ES-I3 (cell line): ENCODE measurements at regions not wholly inside any gene's neighbourhood (a gene's known extent, or its start where the extent isn't known, plus 50 kb on each side); places are given as distances from the start of the nearest gene placed in this dataset.

Experiments
- H3K36me3 ChIP-seq: 2 replicates; pipeline ENCODE4 v1.6.1; 2013; ENCODE audit warnings: mild to moderate bottlenecking, low read length, control low read depth, moderate library complexity; ENCODE audit not compliant: insufficient read depth
- H3K4me1 ChIP-seq: 2 replicates; pipeline ENCODE4 v1.6.1; 2013; ENCODE audit warnings: mild to moderate bottlenecking, control low read depth, low read length; ENCODE audit not compliant: insufficient read depth
- H3K9ac ChIP-seq: 2 replicates; pipeline ENCODE4 v1.6.1; 2013; ENCODE audit warnings: low read depth, mild to moderate bottlenecking, low read length, moderate library complexity
- H3K9me3 ChIP-seq: 2 replicates; pipeline ENCODE4 v1.6.1; 2013; ENCODE audit warnings: mild to moderate bottlenecking, low read length, moderate library complexity; ENCODE audit not compliant: control insufficient read depth, insufficient read depth

DNA sequence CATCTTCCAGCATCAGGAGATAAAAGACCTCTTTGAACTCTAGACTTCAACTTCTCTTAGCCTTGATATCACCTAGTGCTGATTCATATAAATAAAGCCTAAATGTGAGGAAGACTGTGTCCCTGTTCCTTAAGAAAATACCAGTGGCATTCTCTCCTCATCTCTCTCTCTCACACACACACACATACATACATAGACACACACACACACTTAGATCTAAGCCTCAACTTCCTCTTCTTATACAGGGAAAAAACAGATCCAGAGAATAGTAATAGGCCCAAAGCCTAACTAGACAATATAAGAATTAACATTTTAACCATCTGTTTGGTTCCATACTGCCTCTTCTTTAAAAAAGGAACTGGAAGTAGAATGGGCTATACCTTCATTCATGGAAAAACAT is 195.3 kb upstream of the NR4A3 start:
- Histone ChIP-seq H3K36me3 (no peaks in the 10 kb centered on the region), H3K9me3 (no peaks in the 10 kb centered on the region), H3K9ac (no peak overlapping the region), H3K4me1 (no peaks in the 10 kb centered on the region; the same call in 1 of the 2 replicates)

GRCh38 chr9:99628285-99628684 is 193.4 kb upstream of the NR4A3 start:
- H3K4me1 ChIP-seq = no peaks in the 10 kb centered on the region; the same call in 1 of the 2 replicates
- H3K9me3 ChIP-seq = no peaks in the 10 kb centered on the region
- H3K36me3 ChIP-seq = no peaks in the 10 kb centered on the region
- H3K9ac ChIP-seq = no peak overlapping the region

- Histone ChIP-seq H3K9me3 (no peaks in the 10 kb centered on the region), H3K36me3 (no peaks in the 10 kb centered on the region), H3K9ac (no peak overlapping the region), H3K4me1 (no peaks in the 10 kb centered on the region; the same call in 1 of the 2 replicates)
Observed at GRCh38 chr9:99628849-99629620, 192.7 kb upstream of the NR4A3 start.

GRCh38 chr9:99632349-99633038 is 189.2 kb upstream of the NR4A3 start:
- H3K36me3 ChIP-seq = no peaks in the 10 kb centered on the region
- no peak overlapping the region for H3K9ac ChIP-seq
- H3K9me3 ChIP-seq = no peaks in the 10 kb centered on the region
- H3K4me1 ChIP-seq = no peaks in the 10 kb centered on the region; the same call in 1 of the 2 replicates

DNA sequence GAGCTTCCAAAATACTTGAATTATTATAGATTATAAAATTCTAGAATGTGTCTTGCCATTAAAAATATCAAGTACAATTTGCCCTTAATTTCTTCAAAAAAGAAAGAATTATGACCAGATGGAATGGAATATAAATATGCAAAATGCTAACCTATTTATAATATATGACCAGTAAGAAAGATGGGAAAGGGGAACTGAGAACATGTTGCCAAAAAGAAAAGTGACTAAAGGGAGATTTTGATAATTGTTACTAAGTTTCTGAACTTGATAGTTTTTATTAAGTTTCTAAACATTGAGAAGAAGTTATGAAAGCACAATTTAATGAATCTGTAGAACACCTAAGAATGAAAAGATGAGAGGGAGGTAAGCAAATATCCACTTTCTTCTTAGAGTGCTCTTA is 188.4 kb upstream of the NR4A3 start:
- Histone ChIP-seq H3K4me1 (no peaks in the 10 kb centered on the region; the same call in 1 of the 2 replicates), H3K36me3 (no peaks in the 10 kb centered on the region), H3K9me3 (no peaks in the 10 kb centered on the region), H3K9ac (no peak overlapping the region)

DNA sequence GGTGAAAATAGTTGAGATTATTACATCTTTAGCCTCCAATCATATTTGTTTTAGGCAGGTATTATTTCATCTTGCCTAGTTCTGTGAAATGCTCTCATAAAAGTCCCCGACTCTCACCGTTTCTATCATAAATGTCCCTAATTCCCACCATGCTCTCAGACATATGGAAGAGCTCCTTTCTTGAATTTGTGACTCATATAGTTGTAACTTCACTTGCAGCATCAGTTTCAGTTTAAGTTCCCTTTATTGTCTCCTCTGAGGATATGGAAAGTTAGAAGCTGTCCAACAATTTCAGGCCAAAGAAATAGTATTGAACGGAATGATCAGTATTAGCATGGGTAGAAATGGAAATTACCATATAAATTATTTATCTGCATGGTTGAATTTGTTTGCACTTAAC is 187.5 kb upstream of the NR4A3 start:
- H3K36me3 ChIP-seq = no peaks in the 10 kb centered on the region
- H3K9ac ChIP-seq = no peak overlapping the region
- no peaks in the 10 kb centered on the region for H3K9me3 ChIP-seq
- no peaks in the 10 kb centered on the region for H3K4me1 ChIP-seq

DNA sequence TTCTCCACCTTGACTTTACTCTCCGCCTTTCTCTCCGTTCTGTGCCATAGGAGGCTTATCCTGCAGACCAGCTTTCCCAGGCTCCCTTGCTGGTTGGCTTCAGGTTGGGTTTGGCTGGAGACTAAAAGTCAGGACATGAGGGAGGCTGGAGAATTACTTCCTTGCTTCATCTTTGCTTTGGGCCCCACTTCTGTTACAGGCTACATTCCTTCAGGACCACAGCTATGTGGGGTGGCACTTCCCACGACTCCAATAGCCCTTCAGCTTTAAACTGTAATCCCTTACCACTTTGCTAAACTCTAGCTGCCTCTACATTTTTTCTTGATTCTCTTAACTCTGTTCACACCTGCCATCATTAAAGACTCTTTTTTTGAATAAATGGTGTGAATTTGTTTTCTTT is 186.7 kb upstream of the NR4A3 start:
- no peak overlapping the region for H3K9ac ChIP-seq
- H3K4me1 ChIP-seq = no peaks in the 10 kb centered on the region
- no peaks in the 10 kb centered on the region for H3K9me3 ChIP-seq
- no peaks in the 10 kb centered on the region for H3K36me3 ChIP-seq

- Histone ChIP-seq H3K9me3 (no peaks in the 10 kb centered on the region), H3K9ac (no peak overlapping the region), H3K4me1 (no peaks in the 10 kb centered on the region), H3K36me3 (no peaks in the 10 kb centered on the region; the same call in 1 of the 2 replicates)
Observed at GRCh38 chr9:99637641-99638040, 184.0 kb upstream of the NR4A3 start.

DNA sequence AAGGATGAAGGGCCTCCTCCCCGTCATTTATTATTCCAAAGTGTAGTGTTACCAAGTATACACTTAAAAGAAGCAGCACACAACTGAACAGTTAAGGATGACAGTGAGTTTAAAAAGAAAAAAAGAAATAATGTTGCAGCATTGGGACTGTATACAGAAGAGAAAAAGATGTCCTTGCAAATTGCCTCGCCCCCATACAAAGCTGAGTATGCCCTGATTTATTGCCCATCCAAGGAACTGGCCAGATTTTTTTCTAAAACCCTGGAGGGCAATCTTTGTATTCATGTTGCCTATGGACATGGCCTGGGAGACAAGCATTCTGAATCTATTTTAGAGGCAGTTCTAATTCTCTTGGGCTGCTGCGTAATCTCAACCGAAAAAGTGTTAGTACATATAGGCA is 182.7 kb upstream of the NR4A3 start:
- Histone ChIP-seq H3K36me3 (no peaks in the 10 kb centered on the region; the same call in 1 of the 2 replicates), H3K9ac (no peak overlapping the region), H3K4me1 (no peaks in the 10 kb centered on the region), H3K9me3 (no peaks in the 10 kb centered on the region)

DNA sequence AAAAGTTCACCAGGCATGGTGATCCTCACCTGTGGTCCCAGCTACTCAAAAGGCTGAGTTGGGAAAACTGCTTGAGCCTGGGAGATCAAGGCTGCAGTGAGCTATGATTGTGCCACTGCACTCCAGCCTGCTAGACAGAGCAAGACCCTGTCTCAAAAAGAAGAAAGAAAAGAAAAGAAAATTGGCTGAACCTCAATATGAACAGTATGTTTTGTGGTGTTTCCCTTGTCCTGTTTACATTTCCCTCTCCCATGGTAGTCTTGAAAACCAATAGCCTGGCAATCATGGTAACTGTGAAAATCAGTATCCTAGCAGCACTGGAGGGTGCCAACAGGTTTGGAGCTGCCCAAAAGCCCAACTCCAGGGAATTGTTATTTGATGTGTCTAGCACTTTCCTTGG is 174.1 kb upstream of the NR4A3 start:
- no peak overlapping the region for H3K9ac ChIP-seq
- H3K4me1 ChIP-seq = no peaks in the 10 kb centered on the region
- no peaks in the 10 kb centered on the region for H3K36me3 ChIP-seq
- peaks cover 7% of the 10 kb centered on the region; the same call in 1 of the 2 replicates for H3K9me3 ChIP-seq

GRCh38 chr9:99650187-99650874 is 171.4 kb upstream of the NR4A3 start:
- H3K36me3 ChIP-seq = no peaks in the 10 kb centered on the region
- H3K9me3 ChIP-seq = peaks cover 7% of the 10 kb centered on the region; the same call in 1 of the 2 replicates
- H3K4me1 ChIP-seq = no peaks in the 10 kb centered on the region
- H3K9ac ChIP-seq = no peak overlapping the region

- Histone ChIP-seq H3K9ac (no peak overlapping the region), H3K36me3 (no peaks in the 10 kb centered on the region), H3K9me3 (no peaks in the 10 kb centered on the region), H3K4me1 (no peaks in the 10 kb centered on the region)
Observed at GRCh38 chr9:99660191-99660636, 161.5 kb upstream of the NR4A3 start.

DNA sequence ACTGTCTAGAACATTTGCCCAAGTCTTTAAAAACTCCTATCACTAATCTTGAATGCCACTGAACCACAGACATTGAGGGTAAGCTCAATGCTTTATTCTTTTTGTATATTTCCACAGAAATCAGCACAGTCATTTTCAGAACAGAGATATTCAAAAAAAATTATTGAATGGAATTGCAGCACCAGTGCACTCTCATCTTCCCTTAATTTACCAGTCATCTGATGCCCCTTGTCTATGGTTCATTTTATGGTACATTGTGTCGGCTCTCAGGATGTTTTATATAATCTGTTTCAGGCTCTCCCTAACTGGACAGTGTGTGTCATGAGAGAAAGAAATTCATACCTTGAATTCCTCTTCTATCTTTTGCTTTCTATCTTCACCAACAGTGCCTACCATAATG is 158.4 kb upstream of the NR4A3 start:
- no peaks in the 10 kb centered on the region for H3K9me3 ChIP-seq
- H3K4me1 ChIP-seq = no peaks in the 10 kb centered on the region
- H3K9ac ChIP-seq = no peak overlapping the region
- H3K36me3 ChIP-seq = no peaks in the 10 kb centered on the region

DNA sequence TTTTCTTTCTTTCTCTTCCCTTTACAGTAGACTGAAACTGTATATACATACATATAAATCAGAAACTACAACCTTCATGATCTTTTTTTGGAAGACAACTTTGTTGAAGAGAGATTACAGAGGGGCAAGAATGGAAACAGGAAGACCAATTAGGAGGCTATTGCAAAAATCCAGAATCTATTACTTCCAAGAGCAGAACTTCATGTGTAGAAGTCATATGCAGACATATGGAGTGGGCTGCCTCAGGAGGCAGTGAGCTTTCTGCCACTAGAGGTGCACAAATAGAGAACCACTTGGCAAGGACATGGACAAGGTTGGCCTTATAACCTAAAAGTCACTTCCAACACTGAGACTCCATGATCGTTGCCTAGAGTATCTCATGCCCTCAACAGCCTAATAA is 157.8 kb upstream of the NR4A3 start:
- no peaks in the 10 kb centered on the region for H3K36me3 ChIP-seq
- no peaks in the 10 kb centered on the region for H3K9me3 ChIP-seq
- no peak overlapping the region for H3K9ac ChIP-seq
- H3K4me1 ChIP-seq = 0 out of 2 replicates have a peak, but pooled peaks cover 2% of the 10 kb centered on the region
